GM04504 (cell line): ENCODE measurements at regions not wholly inside any gene's neighbourhood (a gene's known extent, or its start where the extent isn't known, plus 50 kb on each side); places are given as distances from the start of the nearest gene placed in this dataset.
"Not testable (repeated sequence)": the region's sequence is repeated elsewhere in the genome, so short reads cannot be mapped to it uniquely, and the experiment has no call there.

Experiments used
- DNase-seq: peaks from one replicate; pipeline ENCODE4 v3.0.0-alpha.2; 2012; ENCODE audit warnings: low read depth

GRCh38 chr20:29533566-29534177 lies 1723.8 kb upstream of the DEFB115 start:
- DNase-seq: not testable (repeated sequence)

- DNase-seq: not testable (repeated sequence)
These were observed 1690.4 kb upstream of the DEFB115 start for GRCh38 chr20:29566901-29567635.

DNA sequence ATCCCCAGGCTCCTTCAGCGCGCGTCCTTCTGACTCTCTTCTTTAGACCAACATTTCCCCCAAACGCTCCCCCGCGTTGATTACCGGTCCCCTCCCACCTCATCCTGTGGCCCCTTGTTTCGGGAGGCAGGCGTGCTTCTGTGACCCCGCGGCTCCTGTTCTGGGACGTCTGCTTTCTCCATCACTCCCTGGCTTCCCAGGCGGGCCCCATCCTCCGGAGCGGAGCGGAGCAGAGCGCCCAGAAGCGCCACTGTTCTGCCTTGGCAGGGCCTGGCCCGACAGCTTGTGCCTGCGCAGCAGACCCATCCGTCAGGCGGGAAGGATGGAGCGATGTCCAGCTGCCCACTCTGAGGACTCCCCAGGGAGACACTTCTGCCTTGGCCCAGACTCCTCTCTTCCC lies 1689.8 kb upstream of the DEFB115 start:
- DNase-seq: not testable (repeated sequence)

- not testable (repeated sequence) for DNase-seq
These were observed 1687.3 kb upstream of the DEFB115 start for GRCh38 chr20:29570126-29570525.

DNA sequence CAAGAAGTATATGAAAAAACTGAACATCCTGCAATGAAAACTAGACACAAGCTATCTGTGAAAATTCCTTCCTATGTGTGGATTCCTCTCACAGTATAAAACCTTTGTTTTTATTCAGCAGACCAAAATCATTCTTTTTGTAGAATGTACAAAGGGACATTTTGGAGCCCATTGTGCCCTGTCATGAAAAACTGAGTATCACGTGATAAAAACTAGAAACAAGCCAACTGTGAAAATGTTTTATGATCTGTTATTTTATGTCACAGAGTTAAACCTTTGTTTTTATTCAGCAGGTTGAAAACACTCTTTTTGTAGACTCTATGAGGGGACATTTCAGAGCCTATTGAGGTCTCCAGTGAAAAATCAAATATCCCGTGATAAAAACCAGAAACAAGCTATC lies 1667.9 kb upstream of the DEFB115 start:
- DNase-seq: not testable (repeated sequence)

GRCh38 chr20:29604163-29604562 lies 1653.3 kb upstream of the DEFB115 start:
- not testable (repeated sequence) for DNase-seq

- DNase-seq: not testable (repeated sequence)
These were observed 1651.3 kb upstream of the DEFB115 start for GRCh38 chr20:29606171-29606570.

GRCh38 chr20:29629395-29629794 lies 1628.1 kb upstream of the DEFB115 start:
- DNase-seq: not testable (repeated sequence)
